ENCODE measurements at regions not wholly inside any gene's neighbourhood (a gene's known extent, or its start where the extent isn't known, plus 50 kb on each side); places are given as distances from the start of the nearest gene placed in this dataset.

- no peak for TF ChIP-seq POLR2AphosphoS5 (IDR thresholded peaks at IDR 0.05)
- TF ChIP-seq EP300 (IDR thresholded peaks at IDR 0.05): no peak
- no peak for TF ChIP-seq POLR2A (IDR thresholded peaks at IDR 0.05)
- no peak for TF ChIP-seq CTCF (IDR thresholded peaks at IDR 0.05)
- 92 to 95% (median 93%) methylated on average over 5 of the region's 5 CpGs for WGBS, 5 donors
- Histone ChIP-seq H3K4me1 (no peaks in the 10 kb centered on the region), H3K27me3 (no peaks in the 10 kb centered on the region), H3K9me3 (peaks cover 0 to 6% (median 2%) of the 10 kb centered on the region in 4 donors), H3K4me3 (no peak overlapping the region), H3K27ac (no peak overlapping the region), H3K36me3 (no peaks in the 10 kb centered on the region)
- intact Hi-C loops (cut with DNase I; ENCODE audit: low total_unique reads): no loop called here
- DNase-seq: no peak
Measured at GRCh38 chr12:89909753-89910152, 201.1 kb upstream of the ATP2B1 start.

- WGBS, 5 donors: 36 to 58% (median 52%) methylated on average over 2 of the region's 2 CpGs
Measured at GRCh38 chr12:89907659-89908058, 199.0 kb upstream of the ATP2B1 start.

GRCh38 chr12:89906824-89907223, 198.2 kb upstream of the ATP2B1 start:
- WGBS, 5 donors: 86 to 93% (median 88%) methylated on average over 4 of the region's 4 CpGs
- intact Hi-C loops (cut with DNase I; ENCODE audit: low total_unique reads): no loop called here
- no peaks in the 10 kb centered on the region for H3K9me3 ChIP-seq
- no peaks in the 10 kb centered on the region for H3K27me3 ChIP-seq
- no peak for DNase-seq
- no peak overlapping the region for H3K4me3 ChIP-seq
- H3K36me3 ChIP-seq: no peaks in the 10 kb centered on the region
- no peak overlapping the region for H3K27ac ChIP-seq
- H3K4me1 ChIP-seq: peaks cover 0 to 2% (median 0%) of the 10 kb centered on the region in 4 donors
- TF ChIP-seq POLR2A (IDR thresholded peaks at IDR 0.05) (no peak), CTCF (IDR thresholded peaks at IDR 0.05) (no peak), EP300 (IDR thresholded peaks at IDR 0.05) (no peak), POLR2AphosphoS5 (IDR thresholded peaks at IDR 0.05) (no peak)

More at GRCh38 chr12:89907659-89908058, 199.0 kb upstream of the ATP2B1 start:
- H3K4me3 ChIP-seq: no peak overlapping the region
- H3K4me1 ChIP-seq: no peaks in the 10 kb centered on the region
- TF ChIP-seq POLR2AphosphoS5 (IDR thresholded peaks at IDR 0.05): no peak
- no peak for TF ChIP-seq CTCF (IDR thresholded peaks at IDR 0.05)
- no peak for TF ChIP-seq EP300 (IDR thresholded peaks at IDR 0.05)
- TF ChIP-seq POLR2A (IDR thresholded peaks at IDR 0.05): no peak
- H3K9me3 ChIP-seq: peaks cover 0 to 3% (median under 1%) of the 10 kb centered on the region in 4 donors
- H3K27me3 ChIP-seq: no peaks in the 10 kb centered on the region
- H3K27ac ChIP-seq: no peak overlapping the region
- H3K36me3 ChIP-seq: no peaks in the 10 kb centered on the region
- DNase-seq: no peak
- intact Hi-C loops (cut with DNase I; ENCODE audit: low total_unique reads): no loop called here

- Histone ChIP-seq H3K27me3 (no peaks in the 10 kb centered on the region), H3K9me3 (no peaks in the 10 kb centered on the region), H3K27ac (no peak overlapping the region), H3K4me1 (peaks cover 0 to 5% (median 0%) of the 10 kb centered on the region in 4 donors), H3K36me3 (no peaks in the 10 kb centered on the region), H3K4me3 (no peak overlapping the region)
- no peak for DNase-seq
- intact Hi-C loops (cut with DNase I; ENCODE audit: low total_unique reads): no loop called here
- TF ChIP-seq EP300 (IDR thresholded peaks at IDR 0.05) (no peak), CTCF (IDR thresholded peaks at IDR 0.05) (no peak), POLR2A (IDR thresholded peaks at IDR 0.05) (no peak), POLR2AphosphoS5 (IDR thresholded peaks at IDR 0.05) (no peak)
Measured at GRCh38 chr12:89906178-89906577, 197.5 kb upstream of the ATP2B1 start.

Measured in stomach (tissue), 8 donors.